ENCODE measurements at regions not wholly inside any gene's neighbourhood (a gene's known extent, or its start where the extent isn't known, plus 50 kb on each side); places are given as distances from the start of the nearest gene placed in this dataset.
"Not testable (repeated sequence)": the region's sequence is repeated elsewhere in the genome, so short reads cannot be mapped to it uniquely, and the experiment has no call there.

- DNase-seq (ENCODE audit: low read depth), result no peak
- no peak for TF ChIP-seq CTCF (IDR thresholded peaks at IDR 0.05; ENCODE audit: low read depth, low read length, missing control alignments)
- no peak overlapping the region for H3K4me3 ChIP-seq (ENCODE audit: low read depth, low read length)
These were observed 60.6 kb upstream of the ACYP2 start for GRCh38 chr2:54054774-54055173.

- no peak overlapping the region for H3K4me3 ChIP-seq (ENCODE audit: low read depth, low read length)
- no peak for TF ChIP-seq CTCF (IDR thresholded peaks at IDR 0.05; ENCODE audit: low read depth, low read length, missing control alignments)
- peak; percentile 43 for DNase-seq (ENCODE audit: low read depth)
These were observed 61.1 kb upstream of the ACYP2 start for GRCh38 chr2:54054271-54054670.

- no peak for DNase-seq (ENCODE audit: low read depth)
- H3K4me3 ChIP-seq (ENCODE audit: low read depth, low read length), result no peak overlapping the region
- TF ChIP-seq CTCF (IDR thresholded peaks at IDR 0.05; ENCODE audit: low read depth, low read length, missing control alignments), result no peak
These were observed 61.6 kb upstream of the ACYP2 start for GRCh38 chr2:54053830-54054229.

GRCh38 chr2:54052825-54053718 is 62.3 kb upstream of the ACYP2 start:
- no peak for DNase-seq (ENCODE audit: low read depth)
- TF ChIP-seq CTCF (IDR thresholded peaks at IDR 0.05; ENCODE audit: low read depth, low read length, missing control alignments), result peak; percentile 55
- no peak overlapping the region for H3K4me3 ChIP-seq (ENCODE audit: low read depth, low read length)

- no peak overlapping the region for H3K4me3 ChIP-seq (ENCODE audit: low read depth, low read length)
- no peak for DNase-seq (ENCODE audit: low read depth)
- TF ChIP-seq CTCF (IDR thresholded peaks at IDR 0.05; ENCODE audit: low read depth, low read length, missing control alignments), result no peak
These were observed 65.0 kb upstream of the ACYP2 start for GRCh38 chr2:54050445-54050844.

- no peak for DNase-seq (ENCODE audit: low read depth)
- H3K4me3 ChIP-seq (ENCODE audit: low read depth, low read length), result no peak overlapping the region
- no peak for TF ChIP-seq CTCF (IDR thresholded peaks at IDR 0.05; ENCODE audit: low read depth, low read length, missing control alignments)
These were observed 66.0 kb upstream of the ACYP2 start for GRCh38 chr2:54049365-54049764.

- not testable (repeated sequence) for H3K4me3 ChIP-seq (ENCODE audit: low read depth, low read length); DNase-seq (ENCODE audit: low read depth)
These were observed 66.5 kb upstream of the ACYP2 start for GRCh38 chr2:54048896-54049295.
